ENCODE measurements at regions not wholly inside any gene's neighbourhood (a gene's known extent, or its start where the extent isn't known, plus 50 kb on each side); places are given as distances from the start of the nearest gene placed in this dataset.

DNA sequence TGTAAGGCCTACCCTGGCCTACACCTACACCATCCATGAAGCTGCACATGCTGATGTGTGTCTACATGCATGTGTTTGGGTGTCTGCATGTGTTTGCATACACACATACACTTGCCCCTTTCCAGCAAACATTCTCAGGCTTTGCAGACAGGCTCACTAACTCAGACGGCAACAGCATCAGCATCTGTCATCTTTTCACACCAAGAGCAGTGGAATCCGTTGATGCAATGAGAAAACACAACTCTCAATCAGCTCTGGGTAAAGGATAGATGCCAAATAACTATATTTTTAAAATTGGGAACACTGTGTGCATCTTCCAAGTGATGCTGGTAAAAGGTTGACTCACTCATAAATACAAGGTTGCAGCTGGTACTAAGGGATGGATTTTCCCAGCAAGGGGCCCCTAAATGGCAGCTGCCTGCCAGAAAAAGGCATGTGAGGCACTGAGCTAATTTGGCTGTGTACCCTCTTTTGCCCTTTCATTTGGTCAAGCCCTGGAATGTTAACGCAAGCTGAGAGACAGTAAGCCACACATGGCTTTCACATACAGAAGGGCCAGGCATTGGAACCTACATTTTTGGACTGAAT lies 296.3 kb upstream of the NPSR1 start:
- H3K4me1 ChIP-seq (ENCODE audit: low read depth) = no peaks in the 10 kb centered on the region
- H3K9me3 ChIP-seq = no peaks in the 10 kb centered on the region
- DNase-seq (no peak), ATAC-seq (no peak)
- H3K36me3 ChIP-seq (ENCODE audit: low read depth) = no peaks in the 10 kb centered on the region
- H3K4me3 ChIP-seq = no peak overlapping the region
- TF ChIP-seq, protein P1, sequence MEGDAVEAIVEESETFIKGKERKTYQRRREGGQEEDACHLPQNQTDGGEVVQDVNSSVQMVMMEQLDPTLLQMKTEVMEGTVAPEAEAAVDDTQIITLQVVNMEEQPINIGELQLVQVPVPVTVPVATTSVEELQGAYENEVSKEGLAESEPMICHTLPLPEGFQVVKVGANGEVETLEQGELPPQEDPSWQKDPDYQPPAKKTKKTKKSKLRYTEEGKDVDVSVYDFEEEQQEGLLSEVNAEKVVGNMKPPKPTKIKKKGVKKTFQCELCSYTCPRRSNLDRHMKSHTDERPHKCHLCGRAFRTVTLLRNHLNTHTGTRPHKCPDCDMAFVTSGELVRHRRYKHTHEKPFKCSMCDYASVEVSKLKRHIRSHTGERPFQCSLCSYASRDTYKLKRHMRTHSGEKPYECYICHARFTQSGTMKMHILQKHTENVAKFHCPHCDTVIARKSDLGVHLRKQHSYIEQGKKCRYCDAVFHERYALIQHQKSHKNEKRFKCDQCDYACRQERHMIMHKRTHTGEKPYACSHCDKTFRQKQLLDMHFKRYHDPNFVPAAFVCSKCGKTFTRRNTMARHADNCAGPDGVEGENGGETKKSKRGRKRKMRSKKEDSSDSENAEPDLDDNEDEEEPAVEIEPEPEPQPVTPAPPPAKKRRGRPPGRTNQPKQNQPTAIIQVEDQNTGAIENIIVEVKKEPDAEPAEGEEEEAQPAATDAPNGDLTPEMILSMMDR (IDR thresholded peaks at IDR 0.05) = no peak
- intact Hi-C loops (cut with DNase I, micrococcal nuclease) = no loop called here

DNA sequence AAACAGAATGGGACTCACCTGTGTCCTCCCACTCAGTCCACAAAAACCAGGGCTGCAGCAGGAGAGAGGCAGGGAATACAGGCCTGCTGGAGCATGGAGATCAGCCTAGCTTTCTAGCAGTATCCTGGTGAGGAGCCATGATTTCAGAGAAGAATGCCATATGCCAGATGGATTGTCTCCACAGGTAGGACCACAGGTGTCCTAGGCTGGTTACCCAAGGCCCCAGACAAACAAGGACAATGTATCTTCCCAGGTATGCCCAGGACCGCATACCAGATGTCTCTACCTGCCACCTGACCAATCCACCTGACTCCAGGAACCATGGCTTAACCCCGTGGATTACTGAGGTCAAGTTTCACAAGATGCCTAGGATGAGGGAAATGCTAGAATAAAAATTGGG lies 295.4 kb upstream of the NPSR1 start:
- intact Hi-C loops (cut with DNase I, micrococcal nuclease) = no loop called here
- DNase-seq = no peak
- TF ChIP-seq, protein P1 (IDR thresholded peaks at IDR 0.05) = no peak
- Histone ChIP-seq H3K4me1 (ENCODE audit: low read depth) (no peaks in the 10 kb centered on the region), H3K9me3 (no peaks in the 10 kb centered on the region), H3K36me3 (ENCODE audit: low read depth) (no peaks in the 10 kb centered on the region), H3K4me3 (no peak overlapping the region)
- no peak for ATAC-seq

DNA sequence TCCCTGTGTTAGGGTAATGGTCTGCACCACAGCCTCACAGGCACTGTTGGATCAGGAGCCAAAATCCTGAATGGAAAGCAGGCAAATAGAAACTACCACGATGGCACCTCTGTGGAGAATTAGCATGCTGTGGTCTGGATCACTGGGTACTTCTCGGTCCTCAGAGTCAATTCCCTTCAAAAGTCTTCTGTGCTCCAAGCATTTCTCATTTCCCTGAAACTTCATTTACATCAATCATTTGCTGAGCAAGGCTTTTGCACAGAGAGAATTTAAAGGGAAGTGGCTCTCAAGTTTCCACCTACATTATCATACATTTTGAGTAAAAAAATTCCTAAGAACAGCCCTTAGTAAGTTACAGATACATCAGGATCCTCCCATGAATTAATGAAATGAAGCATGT lies 293.9 kb upstream of the NPSR1 start:
- ATAC-seq (no peak), DNase-seq (no peak)
- Histone ChIP-seq H3K4me1 (ENCODE audit: low read depth) (no peaks in the 10 kb centered on the region), H3K9me3 (no peaks in the 10 kb centered on the region), H3K4me3 (no peak overlapping the region), H3K36me3 (ENCODE audit: low read depth) (no peaks in the 10 kb centered on the region)
- TF ChIP-seq, protein P1 (IDR thresholded peaks at IDR 0.05) = no peak
- intact Hi-C loops (cut with DNase I, micrococcal nuclease) = no loop called here

GRCh38 chr7:34365011-34365410 lies 293.0 kb upstream of the NPSR1 start:
- DNase-seq (no peak), ATAC-seq (no peak)
- intact Hi-C loops (cut with DNase I, micrococcal nuclease) = no loop called here
- Histone ChIP-seq H3K4me3 (no peak overlapping the region), H3K4me1 (ENCODE audit: low read depth) (no peaks in the 10 kb centered on the region), H3K36me3 (ENCODE audit: low read depth) (no peaks in the 10 kb centered on the region), H3K9me3 (no peaks in the 10 kb centered on the region)
- TF ChIP-seq, protein P1 (IDR thresholded peaks at IDR 0.05) = no peak

GRCh38 chr7:34365611-34366010 lies 292.4 kb upstream of the NPSR1 start:
- TF ChIP-seq, protein P1 (IDR thresholded peaks at IDR 0.05) = no peak
- Histone ChIP-seq H3K9me3 (no peaks in the 10 kb centered on the region), H3K36me3 (ENCODE audit: low read depth) (no peaks in the 10 kb centered on the region), H3K4me3 (no peak overlapping the region), H3K4me1 (ENCODE audit: low read depth) (no peaks in the 10 kb centered on the region)
- ATAC-seq = no peak
- intact Hi-C loops (cut with DNase I, micrococcal nuclease) = no loop called here
- no peak for DNase-seq

DNA sequence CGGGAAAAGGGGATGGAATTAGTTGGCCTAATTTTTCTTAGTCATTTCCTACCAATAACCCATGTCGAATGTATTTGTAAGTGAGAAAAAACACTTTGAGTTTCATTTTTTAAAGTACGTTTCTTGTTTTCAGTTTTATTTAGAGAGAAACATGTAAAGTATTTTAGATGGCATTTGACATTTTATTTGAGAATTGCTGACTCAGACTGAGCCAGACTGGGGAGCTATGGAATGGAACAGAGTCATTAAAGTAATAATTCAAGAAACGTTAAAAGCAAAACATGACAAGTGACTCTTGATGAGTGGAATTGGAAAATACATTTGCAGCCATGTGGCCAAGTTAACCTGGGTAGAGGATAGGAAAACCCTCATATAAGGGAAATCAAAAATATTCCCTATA lies 286.1 kb upstream of the NPSR1 start:
- Histone ChIP-seq H3K36me3 (ENCODE audit: low read depth) (no peaks in the 10 kb centered on the region), H3K4me3 (no peak overlapping the region), H3K9me3 (no peaks in the 10 kb centered on the region), H3K4me1 (ENCODE audit: low read depth) (no peaks in the 10 kb centered on the region)
- ATAC-seq (no peak), DNase-seq (no peak)
- intact Hi-C loops (cut with DNase I, micrococcal nuclease) = no loop called here
- TF ChIP-seq, protein P1 (IDR thresholded peaks at IDR 0.05) = no peak

Data from mucosa of descending colon (tissue), 3 donors.